ENCODE measurements at regions not wholly inside any gene's neighbourhood (a gene's known extent, or its start where the extent isn't known, plus 50 kb on each side); places are given as distances from the start of the nearest gene placed in this dataset.
"Not testable (repeated sequence)": the region's sequence is repeated elsewhere in the genome, so short reads cannot be mapped to it uniquely, and the experiment has no call there.

DNA sequence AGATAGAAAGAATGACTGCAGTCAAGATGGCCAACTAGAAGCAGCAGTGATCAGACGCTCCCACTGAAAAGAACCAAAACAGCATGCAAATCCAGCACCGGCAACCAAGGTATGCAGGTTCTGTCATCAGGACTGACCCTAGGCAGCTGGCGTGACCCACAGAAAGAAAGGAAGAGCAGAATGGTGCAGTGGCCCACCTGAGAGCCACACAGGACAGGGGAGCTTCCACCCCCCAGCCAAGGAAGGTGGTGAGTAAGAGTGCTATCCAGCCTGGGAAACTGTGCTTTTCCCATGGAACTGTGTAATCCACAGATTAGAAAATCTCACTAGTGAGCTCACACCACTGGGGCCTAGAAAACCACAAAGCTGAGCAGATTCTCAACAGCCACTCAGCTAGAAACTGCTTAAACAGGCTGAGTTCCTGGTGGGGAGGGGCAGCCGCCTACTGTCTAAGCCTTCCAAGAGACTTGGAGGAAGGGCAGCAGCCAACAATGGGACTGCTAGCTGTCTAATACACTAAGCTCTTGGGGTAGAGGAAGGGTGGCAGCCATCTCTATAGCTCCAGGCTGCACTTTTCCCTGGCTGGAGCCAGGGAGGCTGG, 127.9 kb downstream of the EVA1A start:
- no peak for ATAC-seq
- DNase-seq (ENCODE audit: low spot score), result no peak

- ATAC-seq, result no peak
- DNase-seq (ENCODE audit: low spot score), result no peak
Measured at GRCh38 chr2:75431763-75432162, 129.0 kb downstream of the EVA1A start.

DNA sequence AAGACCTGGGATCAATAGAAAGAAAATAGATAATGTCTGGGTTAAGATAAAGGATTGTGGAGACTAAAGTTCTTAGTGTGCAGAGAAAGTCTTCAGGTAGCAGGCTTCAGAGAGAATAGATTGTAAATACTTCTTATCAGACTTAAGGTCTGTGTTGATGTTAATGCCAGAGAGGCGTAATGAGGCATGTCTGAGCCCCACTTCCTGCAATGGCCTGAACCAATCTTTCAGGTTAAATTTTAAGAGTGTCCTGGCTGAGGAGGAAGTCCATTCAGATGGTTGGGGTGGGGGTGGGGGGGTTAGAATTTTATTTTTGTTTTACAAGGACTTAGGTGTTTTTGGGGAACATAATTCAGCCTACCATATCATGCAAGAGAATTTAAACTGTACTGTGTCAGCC, 129.5 kb downstream of the EVA1A start:
- DNase-seq (ENCODE audit: low spot score) (no peak), ATAC-seq (no peak)

- not testable (repeated sequence) for DNase-seq (ENCODE audit: low spot score); ATAC-seq
Measured at GRCh38 chr2:75430449-75430848, 130.3 kb downstream of the EVA1A start.

DNA sequence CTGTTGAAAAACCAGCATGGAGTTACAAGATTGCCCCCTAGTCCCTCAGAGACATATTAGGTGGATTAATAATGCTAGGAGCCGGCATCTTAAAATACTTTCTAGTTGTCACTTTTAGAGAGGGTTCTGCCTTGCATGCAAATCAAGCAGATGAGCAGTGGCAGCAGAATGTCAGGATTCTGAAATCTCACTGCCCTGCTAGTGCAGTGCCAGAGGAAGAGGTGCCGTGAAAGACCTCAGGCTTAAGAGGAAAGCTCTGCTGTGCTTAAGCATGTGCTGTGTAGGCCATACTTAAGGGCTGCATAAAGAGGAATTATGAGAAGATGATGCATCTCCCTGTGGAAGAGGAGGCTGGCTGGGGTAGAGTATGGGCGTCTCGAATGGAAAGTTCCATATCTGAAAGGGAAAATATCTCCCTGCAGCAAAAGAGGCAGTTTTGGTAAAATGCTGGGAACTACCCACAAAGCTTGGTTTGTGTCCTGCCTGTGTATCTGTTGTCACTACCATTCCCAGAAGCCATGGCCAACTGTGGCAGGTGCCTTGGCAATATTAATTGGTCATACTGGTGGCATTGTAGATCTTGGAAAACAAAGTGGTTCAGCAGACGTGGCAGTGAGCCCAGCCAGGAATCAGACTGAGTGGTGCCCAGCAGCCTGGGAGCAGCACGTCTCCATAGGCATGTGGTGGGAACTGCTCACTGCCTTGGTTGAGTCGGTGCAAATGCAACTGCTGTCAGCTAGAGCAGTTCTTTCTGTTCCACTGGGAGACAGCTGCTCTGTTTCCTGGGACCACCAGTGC, 131.9 kb downstream of the EVA1A start:
- DNase-seq (ENCODE audit: low spot score) (no peak), ATAC-seq (no peak)

- no peak for ATAC-seq
- no peak for DNase-seq (ENCODE audit: low spot score)
Measured at GRCh38 chr2:75428060-75428459, 132.7 kb downstream of the EVA1A start.

DNA sequence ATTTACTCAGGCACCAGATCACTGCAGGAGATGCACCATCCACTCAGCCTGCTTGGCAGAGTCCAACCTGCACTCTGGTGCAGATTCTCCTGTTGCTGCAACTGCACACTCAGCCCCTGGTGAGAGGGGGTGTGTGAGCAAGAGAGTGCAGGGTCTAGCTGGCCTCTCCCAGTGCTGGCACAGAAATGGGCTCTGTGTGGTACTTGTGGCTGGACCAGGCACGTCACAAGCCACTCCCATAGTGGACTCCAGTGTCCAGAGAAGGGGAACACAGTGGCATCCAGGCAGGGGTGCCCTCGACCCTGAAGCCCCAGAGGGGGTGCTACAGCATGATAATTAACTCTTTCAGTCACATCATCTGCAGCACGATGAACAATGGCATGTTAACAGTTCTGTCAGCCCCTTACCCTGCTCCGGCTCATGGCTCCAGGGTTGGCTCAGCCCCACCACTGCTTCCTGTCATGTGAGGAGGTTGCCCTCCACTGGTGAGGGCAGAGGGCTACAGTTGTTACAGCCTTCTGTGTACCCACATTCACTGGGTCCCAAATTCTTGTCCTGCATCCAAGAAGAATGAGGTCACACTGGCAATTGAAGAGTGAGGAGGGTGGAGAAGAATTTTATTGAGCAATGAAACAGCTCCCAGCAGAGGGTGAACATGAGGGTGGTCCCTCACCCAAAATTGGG, 135.7 kb downstream of the EVA1A start:
- ATAC-seq (no peak), DNase-seq (ENCODE audit: low spot score) (no peak)

GRCh38 chr2:75421986-75422385, 138.8 kb downstream of the EVA1A start:
- DNase-seq (ENCODE audit: low spot score), result no peak
- no peak for ATAC-seq

- peak; percentile 77 for ATAC-seq
- DNase-seq (ENCODE audit: low spot score), result no peak
Measured at GRCh38 chr2:75416420-75417342, 144.1 kb downstream of the EVA1A start.

GRCh38 chr2:75415731-75416130, 145.0 kb downstream of the EVA1A start:
- ATAC-seq, result no peak

DNA sequence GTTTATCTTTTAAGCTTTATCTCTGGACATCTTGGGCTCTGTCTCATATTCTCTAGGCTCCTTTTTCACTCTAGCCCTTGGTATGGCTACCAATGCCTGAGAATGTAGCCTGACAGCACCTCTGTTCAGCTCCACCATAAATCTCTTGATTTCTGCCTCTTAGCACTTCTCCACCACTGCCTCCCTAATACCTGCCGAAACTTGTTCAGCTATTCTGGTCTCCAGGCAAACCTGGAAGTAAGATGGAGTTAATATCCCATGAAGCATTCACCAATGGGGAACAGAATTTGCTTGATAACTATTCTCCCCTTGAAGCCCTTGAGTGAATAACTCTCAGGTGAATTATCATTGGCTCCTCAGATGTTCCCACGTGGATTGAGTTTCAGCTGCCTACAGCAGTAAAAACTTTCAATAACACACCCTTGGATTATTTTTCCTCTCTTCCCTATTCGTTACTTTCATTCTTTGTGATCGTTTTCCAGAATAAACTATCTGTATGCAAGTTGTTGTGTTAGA, 145.6 kb downstream of the EVA1A start:
- ATAC-seq, result no peak
- DNase-seq (ENCODE audit: low spot score), result no peak

More at GRCh38 chr2:75415731-75416130, 145.0 kb downstream of the EVA1A start:
- no peak for DNase-seq (ENCODE audit: low spot score)

DNA sequence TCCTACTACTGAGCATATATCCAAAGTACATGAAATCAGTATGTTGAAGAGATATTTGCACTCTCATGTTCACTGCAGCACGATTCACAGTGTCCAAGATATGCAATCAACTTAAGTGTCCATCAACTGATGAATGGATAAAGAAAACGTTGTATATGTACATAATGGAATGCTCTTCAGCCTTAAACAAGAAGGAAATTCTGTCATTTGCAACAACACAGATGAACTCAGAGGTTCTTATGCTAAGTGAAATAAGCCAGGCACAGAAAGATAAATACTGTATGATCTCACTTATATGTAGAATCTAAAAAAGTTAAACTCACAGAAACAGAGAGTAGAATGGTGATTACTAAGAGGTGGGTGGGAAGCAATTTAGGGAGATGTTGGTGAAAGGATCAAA, 149.2 kb downstream of the EVA1A start:
- DNase-seq (ENCODE audit: low spot score) (no peak), ATAC-seq (no peak)

- DNase-seq (ENCODE audit: low spot score) (no peak), ATAC-seq (no peak)
Measured at GRCh38 chr2:75410702-75411101, 150.0 kb downstream of the EVA1A start.

GRCh38 chr2:75408771-75409170, 152.0 kb downstream of the EVA1A start:
- ATAC-seq, result no peak
- DNase-seq (ENCODE audit: low spot score), result no peak

DNA sequence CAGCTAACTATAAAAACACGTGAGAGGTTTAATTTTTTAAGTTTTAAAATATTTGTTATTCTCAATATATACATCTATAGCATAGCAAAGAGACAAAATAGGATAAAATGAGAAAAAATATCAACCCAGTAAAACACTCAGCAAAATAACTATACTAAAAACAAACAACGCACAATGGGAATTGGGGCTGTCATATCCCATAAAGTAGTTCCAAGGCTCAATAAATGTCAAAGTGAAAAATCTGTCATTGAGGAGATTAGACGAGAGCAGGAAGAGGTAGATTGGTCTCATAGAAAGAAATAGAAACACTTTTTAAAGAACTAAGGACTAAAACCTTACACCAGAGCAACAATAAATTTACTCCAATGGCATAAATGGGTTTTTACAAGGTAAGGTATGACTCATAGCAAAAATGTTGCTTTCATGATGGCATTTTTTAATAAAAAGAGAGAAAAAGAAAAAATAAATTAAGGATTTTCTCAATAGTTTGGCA, 153.7 kb downstream of the EVA1A start:
- DNase-seq (ENCODE audit: low spot score) (no peak), ATAC-seq (no peak)

- no peak for DNase-seq (ENCODE audit: low spot score)
- no peak for ATAC-seq
Measured at GRCh38 chr2:75406131-75406581, 154.6 kb downstream of the EVA1A start.

DNA sequence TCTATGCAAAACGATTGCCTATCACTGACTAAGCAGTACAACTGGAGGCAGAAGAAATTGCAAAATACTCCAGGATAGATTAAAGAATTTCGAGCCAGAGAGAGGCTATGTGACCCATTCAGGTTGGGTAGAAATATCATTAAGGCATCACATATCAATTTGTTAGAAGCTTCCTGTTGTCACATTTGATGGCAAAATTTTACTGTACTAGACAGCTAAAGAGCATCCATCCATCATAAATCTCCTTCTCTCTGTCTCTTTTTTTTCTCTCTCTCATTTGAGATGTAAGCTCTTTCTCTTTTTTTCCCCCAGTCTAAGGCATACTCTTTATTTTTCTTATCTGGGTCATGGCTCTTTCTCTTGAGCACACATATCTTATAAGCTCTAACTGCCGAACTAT, 155.7 kb downstream of the EVA1A start:
- ATAC-seq (no peak), DNase-seq (ENCODE audit: low spot score) (no peak)

DNA sequence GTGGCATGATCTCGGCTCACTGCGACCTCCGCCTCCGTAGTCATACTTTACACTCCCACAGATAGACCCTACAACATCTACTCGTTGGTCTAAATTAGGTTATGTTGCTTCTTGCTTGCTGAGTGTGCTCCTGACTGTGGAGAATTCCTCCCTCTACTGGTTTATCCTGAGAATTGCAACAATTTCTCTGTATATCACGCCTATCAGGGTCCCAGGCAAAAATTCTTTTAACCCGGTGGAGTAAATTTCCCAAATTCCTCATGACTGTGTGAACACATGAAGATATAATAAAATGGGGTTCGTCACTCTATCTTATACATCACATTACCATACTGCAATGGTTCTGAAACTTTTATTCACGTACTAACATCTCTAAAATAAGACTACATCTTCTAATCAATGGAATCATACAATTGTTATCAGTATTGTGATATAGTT, 156.7 kb downstream of the EVA1A start:
- peak; percentile 90 for ATAC-seq
- DNase-seq (ENCODE audit: low spot score), result no peak

DNA sequence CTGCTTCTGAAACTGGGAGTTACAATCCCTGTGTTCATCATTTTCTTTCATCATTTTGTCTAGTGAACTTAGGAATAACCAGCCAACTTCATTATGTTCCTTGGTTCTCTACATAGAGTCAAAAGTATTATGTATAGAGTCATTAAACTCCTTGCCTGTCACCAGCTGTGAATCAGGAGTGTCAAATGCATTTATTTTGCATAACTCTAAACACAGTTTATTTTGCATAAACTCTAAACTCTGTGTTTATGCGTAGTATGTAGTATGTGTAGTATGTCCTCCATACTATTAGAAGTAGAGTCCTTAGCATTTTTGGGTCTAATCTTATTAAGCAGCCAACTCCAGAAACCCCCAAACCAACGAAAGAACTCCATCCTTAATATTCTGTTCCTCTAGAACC, 164.4 kb downstream of the EVA1A start:
- DNase-seq (ENCODE audit: low spot score), result no peak
- ATAC-seq, result no peak

GRCh38 chr2:75394764-75395163, 166.0 kb downstream of the EVA1A start:
- DNase-seq (ENCODE audit: low spot score); ATAC-seq: not testable (repeated sequence)

Data from left lobe of liver (tissue), 2 donors.